ENCODE measurements at regions not wholly inside any gene's neighbourhood (a gene's known extent, or its start where the extent isn't known, plus 50 kb on each side); places are given as distances from the start of the nearest gene placed in this dataset.

- H3K27me3 ChIP-seq (ENCODE audit: insufficient read depth, low read length, poor library complexity, severe bottlenecking): no peaks in the 10 kb centered on the region
- H3K27me3 Mint-ChIP-seq: no peaks in the 10 kb centered on the region
Measured at GRCh38 chr10:120402147-120402766, 54.8 kb upstream of the PLPP4 start.

GRCh38 chr10:120403109-120403508 lies 53.9 kb upstream of the PLPP4 start:
- Histone ChIP-seq H3K27me3 (ENCODE audit: insufficient read depth, low read length, poor library complexity, severe bottlenecking) (no peaks in the 10 kb centered on the region), H3K4me1 (ENCODE audit: insufficient read depth, low read length) (no peaks in the 10 kb centered on the region), H3K27ac (ENCODE audit: low read depth, low read length) (no peak overlapping the region), H3K4me3 (ENCODE audit: low read length) (no peak overlapping the region), H3K9me3 (ENCODE audit: low read length) (no peaks in the 10 kb centered on the region), H3K36me3 (ENCODE audit: insufficient read depth, low read length) (no peaks in the 10 kb centered on the region)
- CTCF ChIA-PET: no interaction called here
- H3K27me3 Mint-ChIP-seq: no peaks in the 10 kb centered on the region
- DNase-seq: no peak
- POLR2A ChIA-PET: no interaction called here
- H3K36me3 Mint-ChIP-seq: no peaks in the 10 kb centered on the region
- H3K9me3 Mint-ChIP-seq: peaks cover 0 to 1% (median 0%) of the 10 kb centered on the region in 5 donors
- H3K4me3 Mint-ChIP-seq: no peak overlapping the region
- H3K4me1 Mint-ChIP-seq: no peaks in the 10 kb centered on the region
- no peak overlapping the region for H3K27ac Mint-ChIP-seq

More at GRCh38 chr10:120402147-120402766, 54.8 kb upstream of the PLPP4 start:
- Mint-ChIP-seq H3K4me1 (no peaks in the 10 kb centered on the region), H3K4me3 (no peak overlapping the region), H3K36me3 (no peaks in the 10 kb centered on the region), H3K9me3 (no peaks in the 10 kb centered on the region), H3K27ac (no peak overlapping the region)
- ChIA-PET POLR2A (no interaction called here), CTCF (no interaction called here)
- no peaks in the 10 kb centered on the region for H3K4me1 ChIP-seq (ENCODE audit: insufficient read depth, low read length)
- DNase-seq: no peak
- H3K27ac ChIP-seq (ENCODE audit: low read depth, low read length): no peak overlapping the region
- H3K4me3 ChIP-seq (ENCODE audit: low read length): no peak overlapping the region
- H3K36me3 ChIP-seq (ENCODE audit: insufficient read depth, low read length): no peaks in the 10 kb centered on the region
- H3K9me3 ChIP-seq (ENCODE audit: low read length): no peaks in the 10 kb centered on the region

- POLR2A ChIA-PET: no interaction called here
- no peak for DNase-seq
- Mint-ChIP-seq H3K4me3 (no peak overlapping the region), H3K4me1 (no peaks in the 10 kb centered on the region), H3K27me3 (peaks cover 0 to 4% of the 10 kb centered on the region in 2 donors), H3K27ac (no peak overlapping the region), H3K36me3 (no peaks in the 10 kb centered on the region), H3K9me3 (peaks cover 0 to 4% (median 0%) of the 10 kb centered on the region in 5 donors)
- Histone ChIP-seq H3K4me3 (ENCODE audit: low read length) (no peak overlapping the region), H3K27ac (ENCODE audit: low read depth, low read length) (no peak overlapping the region), H3K36me3 (ENCODE audit: insufficient read depth, low read length) (no peaks in the 10 kb centered on the region), H3K4me1 (ENCODE audit: insufficient read depth, low read length) (no peaks in the 10 kb centered on the region), H3K27me3 (ENCODE audit: insufficient read depth, low read length, poor library complexity, severe bottlenecking) (no peaks in the 10 kb centered on the region), H3K9me3 (ENCODE audit: low read length) (no peaks in the 10 kb centered on the region)
- CTCF ChIA-PET: no interaction called here
Measured at GRCh38 chr10:120406376-120406775, 50.7 kb upstream of the PLPP4 start.

Measured in CD8-positive, alpha-beta memory T cell (primary cell).